SU-DHL-6 (cell line): ENCODE measurements at regions not wholly inside any gene's neighbourhood (a gene's known extent, or its start where the extent isn't known, plus 50 kb on each side); places are given as distances from the start of the nearest gene placed in this dataset.

Source experiments
- H2AFZ ChIP-seq: fragments of 200-600 bp; sonication (generic); 2 replicates; pipeline ENCODE4 v1.6.1; 2014; ENCODE audit warnings: low read depth, mild to moderate bottlenecking, moderate library complexity, mixed read lengths, antibody characterized with exemption, low read length; ENCODE audit not compliant: severe bottlenecking
- H3F3A ChIP-seq: fragments of 200-600 bp; shearing (Covaris generic); 2 replicates; pipeline ENCODE4 v1.6.0; 2016; ENCODE audit warnings: antibody characterized with exemption, mild to moderate bottlenecking; ENCODE audit not compliant: insufficient read depth
- H3K27ac ChIP-seq: fragments of 200-600 bp; sonication (generic); 2 replicates; pipeline ENCODE4 v1.5.1; 2016; ENCODE audit warnings: low read depth, mild to moderate bottlenecking, low read length, moderate library complexity, mixed read lengths
- H3K27me3 ChIP-seq: fragments of 200-600 bp; sonication (generic), shearing (Covaris generic); 2 replicates; pipeline ENCODE4 v1.6.0; 2014; ENCODE audit warnings: mild to moderate bottlenecking, low read length
- H3K36me3 ChIP-seq: fragments of 200-600 bp; sonication (generic); 2 replicates; pipeline ENCODE4 v1.6.1; 2014; ENCODE audit warnings: mild to moderate bottlenecking, low read length, mixed read lengths
- H3K4me2 ChIP-seq: fragments of 300-600, 200-600 bp; shearing (Covaris generic), sonication (generic); 2 replicates; pipeline ENCODE4 v1.6.0; 2014; ENCODE audit warnings: low read length, low read depth, mild to moderate bottlenecking; ENCODE audit not compliant: poor library complexity, severe bottlenecking
- H3K4me3 ChIP-seq: fragments of 200-600 bp; sonication (generic); 2 replicates; pipeline ENCODE4 v1.5.1; 2014; ENCODE audit warnings: antibody characterized with exemption, low read length, mild to moderate bottlenecking, mixed read lengths; ENCODE audit not compliant: insufficient read depth, poor library complexity, severe bottlenecking
- H3K79me2 ChIP-seq: fragments of 200-600 bp; sonication (generic); 2 replicates; pipeline ENCODE4 v1.6.1; 2014; ENCODE audit warnings: mild to moderate bottlenecking, low read length, moderate library complexity; ENCODE audit not compliant: insufficient read depth
- H3K9ac ChIP-seq: fragments of 200-600 bp; sonication (generic); 2 replicates; pipeline ENCODE4 v1.7.0; 2014; ENCODE audit warnings: mild to moderate bottlenecking, low read length
- H3K9me2 ChIP-seq: fragments of 200-600 bp; sonication (generic); replicated peaks from 2 replicates; pipeline ENCODE4 v1.6.1; 2014; ENCODE audit warnings: low read length; ENCODE audit not compliant: insufficient read depth
- H3K9me3 ChIP-seq: fragments of 200-600 bp; sonication (generic); 2 replicates; pipeline ENCODE4 v1.6.1; 2014; ENCODE audit warnings: low read length, mixed read lengths; ENCODE audit not compliant: insufficient read depth
- H4K20me1 ChIP-seq: fragments of 200-600 bp; sonication (generic); 2 replicates; pipeline ENCODE4 v1.6.1; 2014; ENCODE audit warnings: low read depth, mild to moderate bottlenecking, antibody characterized with exemption, low read length, moderate library complexity, mixed read lengths
- CTCF ChIP-seq: fragments of 200-600 bp; sonication (generic); IDR thresholded peaks from one replicate; pipeline ENCODE4 v1.5.1; 2017; ENCODE audit warnings: antibody characterized with exemption, mild to moderate bottlenecking, low read length, moderate library complexity; ENCODE audit not compliant: insufficient read depth, poor library complexity, severe bottlenecking
- EZH2phosphoT487 ChIP-seq: fragments of 200-600 bp; sonication (generic), shearing (Covaris generic); conservative IDR thresholded peaks from 2 replicates; pipeline ENCODE4 v1.6.1; 2018; ENCODE audit warnings: mild to moderate bottlenecking, antibody characterized with exemption, low read length, moderate library complexity, mixed read lengths

DNA sequence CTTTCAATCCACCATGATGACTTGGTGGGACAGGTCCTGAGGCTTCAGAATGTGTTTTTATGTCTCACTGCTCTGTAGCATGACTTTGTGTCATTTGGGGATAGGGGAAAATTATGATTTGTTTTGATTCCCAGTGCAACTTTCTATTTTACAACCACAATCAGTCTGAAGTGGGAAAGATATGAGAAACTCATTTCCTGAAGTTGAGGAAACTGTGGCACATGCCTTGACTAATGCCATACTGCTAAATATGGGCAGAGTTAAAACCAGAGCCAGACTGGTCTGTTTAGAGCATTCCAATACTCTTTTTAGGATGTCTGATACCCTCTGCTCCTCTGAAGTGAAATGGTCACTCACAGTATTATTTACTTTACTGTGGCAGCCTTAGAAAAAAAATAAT, 307.7 kb downstream of the ADRA2A start:
- no peaks in the 10 kb centered on the region for H3K27me3 ChIP-seq
- no peak overlapping the region for H2AFZ ChIP-seq
- no peaks in the 10 kb centered on the region for H3K9me3 ChIP-seq
- no peaks in the 10 kb centered on the region for H4K20me1 ChIP-seq
- H3K4me2 ChIP-seq, result no peak overlapping the region
- no peak overlapping the region for H3K27ac ChIP-seq
- TF ChIP-seq CTCF (no peak), EZH2phosphoT487 (no peak)
- H3K9me2 ChIP-seq, result no peaks in the 10 kb centered on the region
- H3K9ac ChIP-seq, result no peak overlapping the region
- no peaks in the 10 kb centered on the region for H3F3A ChIP-seq
- H3K79me2 ChIP-seq, result no peaks in the 10 kb centered on the region
- H3K4me3 ChIP-seq, result no peak overlapping the region
- no peaks in the 10 kb centered on the region for H3K36me3 ChIP-seq

GRCh38 chr10:111390813-111391563, 314.2 kb downstream of the ADRA2A start:
- Histone ChIP-seq H3K9me3 (no peaks in the 10 kb centered on the region), H4K20me1 (no peaks in the 10 kb centered on the region), H3K27me3 (no peaks in the 10 kb centered on the region), H3F3A (no peaks in the 10 kb centered on the region), H3K4me3 (no peak overlapping the region), H3K9ac (no peak overlapping the region), H2AFZ (no peak overlapping the region), H3K79me2 (no peaks in the 10 kb centered on the region), H3K36me3 (no peaks in the 10 kb centered on the region), H3K27ac (no peak overlapping the region), H3K9me2 (no peaks in the 10 kb centered on the region), H3K4me2 (no peak overlapping the region)
- TF ChIP-seq CTCF, result no peak
- no peak for TF ChIP-seq EZH2phosphoT487

DNA sequence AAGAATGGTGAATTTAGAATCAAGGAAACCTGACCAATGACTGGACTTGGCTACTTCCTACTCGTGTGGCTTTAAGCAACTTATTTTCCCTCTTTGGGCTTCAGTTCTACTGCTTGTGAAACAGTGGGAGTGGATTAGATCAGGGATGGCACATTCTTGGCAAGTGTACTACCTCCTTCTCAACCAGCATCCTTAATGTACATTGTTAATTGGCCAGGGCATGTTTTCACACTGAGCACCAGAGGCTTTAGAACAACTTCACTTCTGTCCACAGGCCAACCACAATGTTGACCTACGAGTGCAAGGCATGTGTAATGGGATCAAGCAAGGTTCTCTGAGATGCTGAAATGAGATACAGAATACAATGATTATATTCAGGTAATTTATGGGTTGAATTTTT, 315.3 kb downstream of the ADRA2A start:
- H3K79me2 ChIP-seq, result no peaks in the 10 kb centered on the region
- H3K9ac ChIP-seq, result no peak overlapping the region
- no peaks in the 10 kb centered on the region for H3K9me2 ChIP-seq
- H3K36me3 ChIP-seq, result no peaks in the 10 kb centered on the region
- no peak overlapping the region for H3K27ac ChIP-seq
- no peak for TF ChIP-seq CTCF
- no peak for TF ChIP-seq EZH2phosphoT487
- no peak overlapping the region for H3K4me3 ChIP-seq
- no peak overlapping the region for H3K4me2 ChIP-seq
- H2AFZ ChIP-seq, result no peak overlapping the region
- no peaks in the 10 kb centered on the region for H4K20me1 ChIP-seq
- no peaks in the 10 kb centered on the region for H3F3A ChIP-seq
- no peaks in the 10 kb centered on the region for H3K27me3 ChIP-seq
- H3K9me3 ChIP-seq, result no peaks in the 10 kb centered on the region
